HG03342 (cell line): ENCODE measurements at regions not wholly inside any gene's neighbourhood (a gene's known extent, or its start where the extent isn't known, plus 50 kb on each side); places are given as distances from the start of the nearest gene placed in this dataset.
"Not testable (repeated sequence)": the region's sequence is repeated elsewhere in the genome, so short reads cannot be mapped to it uniquely, and the experiment has no call there.

Experiments used
- ATAC-seq: cut with Tn5 transposase; IDR thresholded peaks from one replicate; pipeline ENCODE4 v1.9.1; 2021; ENCODE audit warnings: mild to moderate bottlenecking, moderate library complexity; ENCODE audit not compliant: unreplicated experiment

DNA sequence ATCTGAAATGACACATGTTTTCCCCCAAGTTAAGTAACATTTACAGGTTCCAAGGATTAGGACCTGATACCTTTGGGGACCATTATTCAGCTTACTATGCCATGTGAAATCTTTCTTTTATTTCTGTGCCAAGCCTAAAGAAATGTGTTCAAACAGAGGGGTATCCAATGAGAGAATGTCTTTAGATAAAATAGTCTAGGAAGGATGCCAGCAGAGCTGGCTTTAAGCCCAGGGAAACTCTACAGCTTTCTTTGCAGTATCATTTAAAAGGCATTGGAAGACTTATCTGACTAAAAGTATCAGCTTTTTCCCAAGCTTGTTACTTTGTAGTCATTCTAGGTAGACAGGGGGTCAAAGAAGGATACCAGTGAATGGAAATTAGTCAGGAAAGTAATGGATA, 860.4 kb downstream of the PLA2G4A start:
- no peak for ATAC-seq

GRCh38 chr1:187691439-187691838, 862.7 kb downstream of the PLA2G4A start:
- ATAC-seq: no peak

GRCh38 chr1:187692799-187693198, 864.0 kb downstream of the PLA2G4A start:
- ATAC-seq: no peak

GRCh38 chr1:187696073-187696472, 867.3 kb downstream of the PLA2G4A start:
- ATAC-seq: no peak

GRCh38 chr1:187703138-187704130, 874.7 kb downstream of the PLA2G4A start:
- ATAC-seq: not testable (repeated sequence)

- no peak for ATAC-seq
Measured at GRCh38 chr1:187714470-187714869, 885.7 kb downstream of the PLA2G4A start.

- ATAC-seq: no peak
Measured at GRCh38 chr1:187715483-187715882, 886.7 kb downstream of the PLA2G4A start.

DNA sequence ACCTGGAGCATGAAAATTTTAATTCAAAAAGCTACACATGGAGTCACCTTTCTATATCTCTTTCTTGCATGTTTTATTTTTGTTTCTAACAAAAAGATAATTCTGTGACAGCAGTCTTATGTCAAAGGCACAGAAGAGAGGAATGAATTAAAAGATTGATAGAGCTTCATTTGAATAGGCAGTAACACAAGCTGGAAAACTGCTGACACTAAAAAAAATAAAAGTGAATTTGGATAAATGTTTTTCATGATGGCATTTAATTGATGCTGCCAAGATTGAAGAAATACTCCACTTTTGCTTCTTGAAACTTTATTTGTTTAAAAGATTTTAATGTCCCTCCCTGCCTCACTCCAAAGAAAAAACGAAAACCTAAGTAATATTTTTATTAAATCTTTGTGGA, 887.4 kb downstream of the PLA2G4A start:
- ATAC-seq: no peak

DNA sequence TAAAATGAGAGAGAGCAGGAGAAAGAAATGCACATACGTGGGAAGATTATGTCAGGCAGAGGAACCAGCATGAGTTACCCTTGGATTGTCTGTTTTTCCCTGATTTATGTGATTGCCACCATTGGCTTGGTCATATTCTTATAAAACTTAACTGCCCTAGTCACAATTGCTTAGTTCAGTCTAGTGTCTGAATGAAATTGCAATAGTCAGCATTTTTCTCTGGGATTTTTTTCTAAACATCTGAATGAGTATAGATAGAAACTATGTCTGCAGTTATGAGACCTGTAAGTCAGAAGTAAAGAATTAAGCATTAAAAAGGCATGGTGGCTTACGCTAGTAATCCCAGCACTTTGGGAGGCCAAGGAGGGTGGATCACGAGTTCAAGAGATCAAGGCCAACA, 889.8 kb downstream of the PLA2G4A start:
- ATAC-seq: no peak

GRCh38 chr1:187721216-187721615, 892.5 kb downstream of the PLA2G4A start:
- ATAC-seq: no peak

DNA sequence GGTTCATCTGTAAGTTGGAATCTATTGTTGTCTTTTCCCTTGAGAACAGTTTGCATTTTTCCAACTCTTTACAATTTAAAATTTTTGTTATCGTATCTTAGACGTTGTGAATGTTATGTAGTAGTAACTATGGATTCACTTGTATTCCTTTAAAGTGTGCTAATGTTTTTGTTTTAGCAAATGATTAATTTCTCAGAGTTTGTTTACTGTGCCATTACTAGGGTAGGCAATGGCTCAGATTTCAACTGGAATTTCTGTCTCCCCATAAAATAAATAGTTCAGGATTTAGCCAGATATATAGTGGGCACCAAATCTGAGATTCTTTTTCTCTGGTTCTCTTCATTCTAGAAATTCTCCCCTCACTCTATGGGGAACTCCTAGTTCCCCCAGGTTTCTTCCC, 896.5 kb downstream of the PLA2G4A start:
- no peak for ATAC-seq

DNA sequence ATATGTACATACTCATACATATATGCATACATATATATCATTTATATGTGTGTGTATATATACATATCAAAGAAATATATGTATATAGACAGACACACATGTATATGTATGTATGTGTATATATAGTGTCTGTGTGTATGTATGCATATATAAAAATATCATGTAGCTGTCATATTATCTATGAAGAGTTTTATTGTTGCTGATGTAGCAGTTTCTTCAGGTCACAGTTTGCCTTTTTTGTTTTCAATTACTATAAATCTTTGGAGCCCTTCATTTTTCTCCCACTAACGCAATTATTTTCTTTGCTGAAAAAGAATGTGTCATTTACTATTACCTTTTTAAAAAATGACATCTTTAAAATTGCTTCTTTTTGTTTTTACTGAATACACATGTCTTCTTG, 904.5 kb downstream of the PLA2G4A start:
- no peak for ATAC-seq

DNA sequence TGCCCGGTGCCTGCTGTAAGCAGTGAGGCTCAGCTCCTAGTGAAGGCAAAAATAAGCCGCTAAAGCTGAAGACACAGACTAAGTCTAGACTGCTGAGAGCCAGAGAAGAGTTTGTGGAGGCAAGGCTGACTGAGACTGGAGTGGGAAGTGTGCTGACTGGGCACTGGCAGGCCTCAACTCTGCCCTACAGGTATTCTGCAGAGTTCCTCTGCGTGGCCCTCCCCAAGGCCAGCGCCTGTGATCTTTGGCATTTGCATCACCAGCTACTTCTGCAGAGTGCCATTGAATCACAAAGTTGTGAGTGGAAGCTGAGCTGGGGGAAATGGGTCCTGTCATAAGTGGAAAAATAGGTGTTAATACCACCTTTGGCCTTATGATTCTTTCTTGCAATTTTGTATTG, 905.7 kb downstream of the PLA2G4A start:
- ATAC-seq: no peak

GRCh38 chr1:187744665-187745064, 915.9 kb downstream of the PLA2G4A start:
- ATAC-seq: peak; percentile 97

DNA sequence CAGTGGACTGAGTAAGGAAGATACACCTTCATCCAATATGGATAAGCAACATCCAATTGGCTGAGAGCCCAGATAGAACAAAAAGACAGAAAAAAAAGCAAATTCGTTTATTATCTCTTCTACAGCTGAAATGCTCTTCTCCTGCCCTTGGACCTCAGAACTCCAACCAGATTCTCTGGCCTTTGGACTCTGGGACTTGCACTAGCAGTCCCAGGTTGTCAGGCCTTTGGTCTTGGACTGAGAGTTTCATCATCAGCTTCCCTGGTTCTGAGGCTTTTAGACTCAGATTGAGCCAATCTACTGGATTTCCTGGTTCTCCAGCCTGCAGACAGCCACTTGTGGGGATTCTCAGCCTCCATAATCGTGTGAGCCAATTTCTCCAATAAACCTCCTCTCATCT, 926.8 kb downstream of the PLA2G4A start:
- no peak for ATAC-seq

GRCh38 chr1:187756684-187757083, 927.9 kb downstream of the PLA2G4A start:
- not testable (repeated sequence) for ATAC-seq

DNA sequence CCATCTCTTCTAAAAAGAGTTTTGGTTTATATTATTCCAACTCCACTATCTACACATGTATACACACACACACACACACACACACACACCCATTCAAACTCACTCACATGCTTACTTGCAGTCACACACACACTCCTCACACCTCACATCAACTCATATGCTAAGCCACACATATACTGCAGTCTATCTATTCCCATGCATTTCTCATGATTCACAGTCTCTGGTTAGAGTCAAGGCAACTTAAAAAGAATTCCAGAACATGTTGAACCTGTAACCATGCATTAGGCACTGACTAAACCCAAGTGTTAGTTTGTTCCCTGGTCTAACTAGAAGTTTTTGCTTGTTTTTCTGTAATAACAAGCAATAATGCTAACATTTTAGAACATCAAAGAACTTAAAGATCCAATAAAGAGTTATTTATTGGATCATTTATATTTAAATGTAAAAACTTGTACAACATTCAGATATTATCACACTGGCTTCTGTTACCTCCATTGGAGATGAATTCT, 931.1 kb downstream of the PLA2G4A start:
- no peak for ATAC-seq

DNA sequence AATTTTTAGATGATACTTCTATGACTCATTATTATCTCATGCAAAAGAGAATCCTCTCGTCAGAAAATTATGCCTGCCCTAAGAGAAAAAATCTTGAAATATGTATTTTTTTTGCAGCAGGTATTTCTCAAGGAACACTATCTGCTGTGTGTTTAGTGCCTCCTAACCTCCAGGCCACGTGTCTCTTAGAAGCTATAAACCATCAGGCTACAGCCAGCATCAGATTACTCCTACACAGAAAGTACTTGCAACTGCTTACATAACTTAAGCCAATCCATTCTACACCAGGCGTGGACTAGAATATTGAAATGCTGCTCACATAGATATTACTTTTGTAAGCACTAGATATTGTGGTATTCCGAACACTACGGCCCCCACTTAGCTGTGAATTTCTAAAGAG, 933.4 kb downstream of the PLA2G4A start:
- no peak for ATAC-seq

DNA sequence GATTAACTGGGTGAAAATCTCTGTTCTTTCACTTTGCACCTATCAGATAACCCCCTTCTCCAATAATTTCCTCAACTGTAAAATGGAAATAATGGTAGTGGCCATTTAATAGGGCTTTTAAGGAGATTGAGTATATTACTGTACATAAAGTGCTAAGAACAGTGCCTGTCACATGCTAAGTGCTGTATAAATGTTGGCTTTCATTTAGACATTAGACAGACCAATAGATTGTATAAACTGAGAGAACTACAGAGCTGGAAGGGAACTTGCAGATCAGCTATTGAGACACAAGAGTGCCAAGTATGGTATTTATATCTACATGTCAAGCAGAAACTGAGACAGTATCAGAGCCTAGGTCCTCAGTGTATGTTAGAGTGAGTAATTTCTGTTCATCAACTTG, 934.7 kb downstream of the PLA2G4A start:
- no peak for ATAC-seq

- ATAC-seq: no peak
Measured at GRCh38 chr1:187763976-187764375, 935.2 kb downstream of the PLA2G4A start.

DNA sequence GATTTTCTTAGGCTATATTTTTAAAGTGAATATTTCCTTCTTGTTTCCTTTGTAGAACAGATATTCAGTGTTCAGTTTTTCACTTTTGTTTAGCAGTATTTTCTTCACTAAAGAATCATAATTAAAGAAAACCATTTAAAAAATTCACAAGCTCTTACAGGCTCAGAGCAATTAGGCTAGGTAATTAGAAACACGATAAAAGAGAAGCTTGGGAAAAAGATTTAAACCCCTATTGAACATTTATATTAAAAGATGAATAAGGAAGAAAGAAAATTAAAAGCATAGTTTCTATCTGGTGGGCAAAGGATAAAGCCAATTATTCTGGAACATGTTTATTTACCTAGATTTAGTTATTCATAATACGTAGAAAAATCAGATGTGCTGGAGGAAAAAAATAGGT, 942.6 kb downstream of the PLA2G4A start:
- no peak for ATAC-seq

GRCh38 chr1:187773168-187773567, 944.4 kb downstream of the PLA2G4A start:
- ATAC-seq: no peak
